ENCODE measurements at regions not wholly inside any gene's neighbourhood (a gene's known extent, or its start where the extent isn't known, plus 50 kb on each side); places are given as distances from the start of the nearest gene placed in this dataset.

DNA sequence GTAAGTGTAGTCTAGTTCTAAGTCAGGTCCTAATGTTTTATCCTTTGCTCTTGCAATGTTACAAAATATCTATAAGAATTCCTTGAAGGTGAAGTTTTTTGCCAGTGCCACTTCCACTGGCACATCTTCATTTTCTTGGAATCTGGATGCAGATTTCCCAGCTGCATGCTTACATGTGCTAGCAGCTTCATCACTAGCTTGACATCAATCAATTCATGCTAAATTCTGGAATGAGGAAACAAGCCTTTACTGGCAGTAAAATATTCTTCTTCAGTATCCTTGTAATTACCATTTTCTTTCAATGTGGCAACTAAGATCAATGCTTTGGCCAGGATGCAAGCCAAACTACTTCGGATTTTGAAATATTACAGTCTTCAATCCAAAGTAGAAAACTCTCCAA is 200.6 kb upstream of the SIX2 start (continued):
- no peak for TF ChIP-seq HES2 (IDR thresholded peaks at IDR 0.05)

DNA sequence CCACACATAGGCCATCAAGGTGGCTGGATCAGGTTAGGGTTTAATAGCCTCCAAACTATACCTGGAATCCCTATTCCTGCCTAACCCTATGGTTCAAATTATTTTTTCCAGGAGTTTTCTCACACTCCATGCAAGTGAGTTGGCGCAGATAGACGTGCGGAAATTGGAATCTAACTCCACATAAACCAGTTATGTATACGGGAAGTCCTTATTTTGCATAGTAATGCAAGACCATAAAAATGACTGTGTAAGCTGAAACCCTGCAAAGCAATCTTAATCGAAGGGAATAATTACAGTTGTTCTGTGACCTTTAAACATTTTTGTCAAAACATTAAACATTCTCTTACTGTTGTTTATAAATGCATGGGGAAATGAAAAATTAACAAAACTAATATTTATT is 200.1 kb upstream of the SIX2 start:
- Histone ChIP-seq H3K4me2 (no peak overlapping the region), H3K4me1 (no peaks in the 10 kb centered on the region), H3K27ac (no peak overlapping the region), H3K9me3 (no peaks in the 10 kb centered on the region), H3K4me3 (no peak overlapping the region)
- ChIA-PET POLR2A (interaction anchor here (0.7 kb wide), 1 partner anchor 659 kb away, joined by 3 read pairs; no protein-coding TSS in a partner anchor), CTCF (interaction anchor here (1.3 kb wide), 1 partner anchor 39 kb away, joined by 3 read pairs; no protein-coding TSS in a partner anchor)
- no peak for FAIRE-seq
- ATAC-seq = no peak
- 77% methylated on average over 5 of the region's 5 CpGs for WGBS (ENCODE audit: missing lambda C conversion rate)
- TF ChIP-seq HES2 (IDR thresholded peaks at IDR 0.05) = no peak
- TF ChIP-seq, protein P1, sequence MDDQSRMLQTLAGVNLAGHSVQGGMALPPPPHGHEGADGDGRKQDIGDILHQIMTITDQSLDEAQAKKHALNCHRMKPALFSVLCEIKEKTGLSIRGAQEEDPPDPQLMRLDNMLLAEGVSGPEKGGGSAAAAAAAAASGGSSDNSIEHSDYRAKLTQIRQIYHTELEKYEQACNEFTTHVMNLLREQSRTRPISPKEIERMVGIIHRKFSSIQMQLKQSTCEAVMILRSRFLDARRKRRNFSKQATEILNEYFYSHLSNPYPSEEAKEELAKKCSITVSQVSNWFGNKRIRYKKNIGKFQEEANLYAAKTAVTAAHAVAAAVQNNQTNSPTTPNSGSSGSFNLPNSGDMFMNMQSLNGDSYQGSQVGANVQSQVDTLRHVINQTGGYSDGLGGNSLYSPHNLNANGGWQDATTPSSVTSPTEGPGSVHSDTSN (IDR thresholded peaks at IDR 0.05) = no peak
- no peak for TF ChIP-seq SMC3 (IDR thresholded peaks at IDR 0.05)
- TF ChIP-seq EP300 (IDR thresholded peaks at IDR 0.05) = no peak
- TF ChIP-seq POLR2A (IDR thresholded peaks at IDR 0.05; ENCODE audit: low read length) = no peak
- no peak for TF ChIP-seq BHLHE40 (IDR thresholded peaks at IDR 0.05; ENCODE audit: low read depth, low read length)
- TF ChIP-seq, protein P2, sequence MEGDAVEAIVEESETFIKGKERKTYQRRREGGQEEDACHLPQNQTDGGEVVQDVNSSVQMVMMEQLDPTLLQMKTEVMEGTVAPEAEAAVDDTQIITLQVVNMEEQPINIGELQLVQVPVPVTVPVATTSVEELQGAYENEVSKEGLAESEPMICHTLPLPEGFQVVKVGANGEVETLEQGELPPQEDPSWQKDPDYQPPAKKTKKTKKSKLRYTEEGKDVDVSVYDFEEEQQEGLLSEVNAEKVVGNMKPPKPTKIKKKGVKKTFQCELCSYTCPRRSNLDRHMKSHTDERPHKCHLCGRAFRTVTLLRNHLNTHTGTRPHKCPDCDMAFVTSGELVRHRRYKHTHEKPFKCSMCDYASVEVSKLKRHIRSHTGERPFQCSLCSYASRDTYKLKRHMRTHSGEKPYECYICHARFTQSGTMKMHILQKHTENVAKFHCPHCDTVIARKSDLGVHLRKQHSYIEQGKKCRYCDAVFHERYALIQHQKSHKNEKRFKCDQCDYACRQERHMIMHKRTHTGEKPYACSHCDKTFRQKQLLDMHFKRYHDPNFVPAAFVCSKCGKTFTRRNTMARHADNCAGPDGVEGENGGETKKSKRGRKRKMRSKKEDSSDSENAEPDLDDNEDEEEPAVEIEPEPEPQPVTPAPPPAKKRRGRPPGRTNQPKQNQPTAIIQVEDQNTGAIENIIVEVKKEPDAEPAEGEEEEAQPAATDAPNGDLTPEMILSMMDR (IDR thresholded peaks at IDR 0.05) = no peak
- no peak for TF ChIP-seq CHD2 (IDR thresholded peaks at IDR 0.05; ENCODE audit: low read length, partially characterized antibody)
- TF ChIP-seq FOSB (CRISPR knock-in tag; IDR thresholded peaks at IDR 0.05) = no peak
- no peak for TF ChIP-seq CBX8 (IDR thresholded peaks at IDR 0.05)
- TF ChIP-seq, protein P3, sequence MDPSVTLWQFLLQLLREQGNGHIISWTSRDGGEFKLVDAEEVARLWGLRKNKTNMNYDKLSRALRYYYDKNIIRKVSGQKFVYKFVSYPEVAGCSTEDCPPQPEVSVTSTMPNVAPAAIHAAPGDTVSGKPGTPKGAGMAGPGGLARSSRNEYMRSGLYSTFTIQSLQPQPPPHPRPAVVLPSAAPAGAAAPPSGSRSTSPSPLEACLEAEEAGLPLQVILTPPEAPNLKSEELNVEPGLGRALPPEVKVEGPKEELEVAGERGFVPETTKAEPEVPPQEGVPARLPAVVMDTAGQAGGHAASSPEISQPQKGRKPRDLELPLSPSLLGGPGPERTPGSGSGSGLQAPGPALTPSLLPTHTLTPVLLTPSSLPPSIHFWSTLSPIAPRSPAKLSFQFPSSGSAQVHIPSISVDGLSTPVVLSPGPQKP (IDR thresholded peaks at IDR 0.05; ENCODE audit: low read depth, low read length) = no peak
- no peak for TF ChIP-seq KDM5A (IDR thresholded peaks at IDR 0.05)
- TF ChIP-seq ZFP36 (IDR thresholded peaks at IDR 0.05; ENCODE audit: borderline replicate concordance, partially characterized antibody) = no peak
- TF ChIP-seq ATOH8 (CRISPR knock-in tag; IDR thresholded peaks at IDR 0.05; ENCODE audit: low read depth) = no peak
- TF ChIP-seq CHD4 (IDR thresholded peaks at IDR 0.05; ENCODE audit: borderline replicate concordance) = no peak
- no peak for TF ChIP-seq JUN (IDR thresholded peaks at IDR 0.05)
- TF ChIP-seq SREBF2 (IDR thresholded peaks at IDR 0.05) = no peak
- no peak for TF ChIP-seq HOXB13 (CRISPR knock-in tag; IDR thresholded peaks at IDR 0.05; ENCODE audit: low read depth)
- no peak for TF ChIP-seq HOXA7 (CRISPR knock-in tag; IDR thresholded peaks at IDR 0.05)
- no peak for DNase-seq (ENCODE audit: low read depth in 1 of 2, low spot score in 1 of 2)

GRCh38 chr2:45207101-45207500 is 197.8 kb upstream of the SIX2 start:
- ATAC-seq = no peak

More at GRCh38 chr2:45207101-45207500, 197.8 kb upstream of the SIX2 start:
- no peak for FAIRE-seq
- H3K9me3 ChIP-seq = peaks cover 3% of the 10 kb centered on the region; the same call in 1 of the 3 replicates
- 54% methylated on average over 4 of the region's 4 CpGs for WGBS (ENCODE audit: missing lambda C conversion rate)
- H3K4me3 ChIP-seq = no peak overlapping the region
- no peak for DNase-seq (ENCODE audit: low read depth in 1 of 2, low spot score in 1 of 2)
- H3K27ac ChIP-seq = no peak overlapping the region
- CTCF ChIA-PET = interaction anchor here (1.2 kb wide), 1 partner anchor 14 kb away, joined by 3 read pairs; no protein-coding TSS in a partner anchor
- no peak overlapping the region for H3K4me2 ChIP-seq
- POLR2A ChIA-PET = no interaction called here
- TF ChIP-seq, protein P4, sequence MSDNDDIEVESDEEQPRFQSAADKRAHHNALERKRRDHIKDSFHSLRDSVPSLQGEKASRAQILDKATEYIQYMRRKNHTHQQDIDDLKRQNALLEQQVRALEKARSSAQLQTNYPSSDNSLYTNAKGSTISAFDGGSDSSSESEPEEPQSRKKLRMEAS (IDR thresholded peaks at IDR 0.05) = no peak
- no peak for TF ChIP-seq EHF (CRISPR knock-in tag; IDR thresholded peaks at IDR 0.05)
- TF ChIP-seq, protein P5, sequence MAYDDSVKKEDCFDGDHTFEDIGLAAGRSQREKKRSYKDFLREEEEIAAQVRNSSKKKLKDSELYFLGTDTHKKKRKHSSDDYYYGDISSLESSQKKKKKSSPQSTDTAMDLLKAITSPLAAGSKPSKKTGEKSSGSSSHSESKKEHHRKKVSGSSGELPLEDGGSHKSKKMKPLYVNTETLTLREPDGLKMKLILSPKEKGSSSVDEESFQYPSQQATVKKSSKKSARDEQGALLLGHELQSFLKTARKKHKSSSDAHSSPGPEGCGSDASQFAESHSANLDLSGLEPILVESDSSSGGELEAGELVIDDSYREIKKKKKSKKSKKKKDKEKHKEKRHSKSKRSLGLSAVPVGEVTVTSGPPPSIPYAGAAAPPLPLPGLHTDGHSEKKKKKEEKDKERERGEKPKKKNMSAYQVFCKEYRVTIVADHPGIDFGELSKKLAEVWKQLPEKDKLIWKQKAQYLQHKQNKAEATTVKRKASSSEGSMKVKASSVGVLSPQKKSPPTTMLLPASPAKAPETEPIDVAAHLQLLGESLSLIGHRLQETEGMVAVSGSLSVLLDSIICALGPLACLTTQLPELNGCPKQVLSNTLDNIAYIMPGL (CRISPR knock-in tag; IDR thresholded peaks at IDR 0.05; ENCODE audit: borderline replicate concordance) = no peak
- TF ChIP-seq EHMT2 (IDR thresholded peaks at IDR 0.05; ENCODE audit: low read depth) = no peak
- TF ChIP-seq JUNB (IDR thresholded peaks at IDR 0.05) = no peak
- TF ChIP-seq CBX8 (IDR thresholded peaks at IDR 0.05) = no peak
- TF ChIP-seq ATOH8 (CRISPR knock-in tag; IDR thresholded peaks at IDR 0.05; ENCODE audit: low read depth) = no peak
- TF ChIP-seq RCOR1 (IDR thresholded peaks at IDR 0.05; ENCODE audit: low read depth, low read length) = no peak
- TF ChIP-seq HOXB5 (CRISPR knock-in tag; IDR thresholded peaks at IDR 0.05) = no peak
- no peak for TF ChIP-seq CHD2 (IDR thresholded peaks at IDR 0.05; ENCODE audit: low read length, partially characterized antibody)
- no peak for TF ChIP-seq CHD4 (IDR thresholded peaks at IDR 0.05; ENCODE audit: borderline replicate concordance)
- no peak for TF ChIP-seq FOSL2 (IDR thresholded peaks at IDR 0.05)
- no peak for TF ChIP-seq FOSL2 (CRISPR knock-in tag; IDR thresholded peaks at IDR 0.05)
- TF ChIP-seq TFCP2L1 (CRISPR knock-in tag; IDR thresholded peaks at IDR 0.05) = no peak
- H3K4me1 ChIP-seq = no peaks in the 10 kb centered on the region

All from A549 (cell line).